ENCODE measurements at regions not wholly inside any gene's neighbourhood (a gene's known extent, or its start where the extent isn't known, plus 50 kb on each side); places are given as distances from the start of the nearest gene placed in this dataset.
"Not testable (repeated sequence)": the region's sequence is repeated elsewhere in the genome, so short reads cannot be mapped to it uniquely, and the experiment has no call there.

GRCh38 chr5:26386532-26386931 is 651.9 kb downstream of the CDH9 start:
- DNase-seq, result no peak

- DNase-seq, result not testable (repeated sequence)
These were observed 673.8 kb downstream of the CDH9 start for GRCh38 chr5:26364624-26365023.

DNA sequence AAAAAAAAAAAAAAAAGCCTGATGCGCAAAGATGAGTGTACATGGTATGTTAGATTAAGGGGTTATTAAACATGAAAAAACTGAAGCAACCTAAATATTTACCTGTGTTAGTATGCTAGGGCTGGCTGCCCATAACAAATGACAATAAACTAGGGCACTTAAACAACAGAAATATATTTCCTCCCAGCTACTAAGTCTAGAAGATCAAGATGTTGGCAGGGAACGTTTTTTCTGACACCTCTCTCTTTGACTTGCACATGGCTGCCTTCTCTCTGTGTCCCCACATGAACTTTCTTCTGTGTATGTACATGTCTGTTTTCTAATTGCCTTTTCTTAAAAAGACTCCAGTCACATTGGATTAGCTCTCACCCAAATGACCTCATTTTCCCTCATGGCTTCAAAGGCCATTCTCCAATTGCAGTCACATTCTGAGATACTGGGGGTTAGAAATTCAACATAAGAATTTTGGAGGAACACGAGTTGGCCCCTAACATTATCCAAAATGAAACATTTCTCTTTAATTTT is 694.5 kb downstream of the CDH9 start:
- no peak for DNase-seq

DNA sequence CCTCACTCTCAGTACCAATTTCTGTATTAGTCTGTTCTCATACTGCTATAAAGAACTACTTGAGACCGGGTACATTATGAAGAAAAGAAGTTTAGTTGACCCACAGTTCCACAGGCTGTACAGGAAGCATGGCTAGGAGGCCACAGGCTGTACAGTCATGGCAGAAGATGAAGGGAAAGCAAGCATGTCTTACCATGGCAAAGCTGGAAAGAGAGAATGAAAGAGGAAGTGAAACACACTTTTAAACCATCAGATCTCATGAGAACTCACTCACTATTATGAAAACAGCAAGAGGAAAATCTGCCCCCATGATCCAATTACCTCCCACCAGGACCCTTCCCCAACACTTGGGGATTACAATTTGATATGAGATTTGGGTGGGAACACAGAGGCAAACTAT is 698.8 kb downstream of the CDH9 start:
- DNase-seq, result no peak

GRCh38 chr5:26329562-26330189 is 708.7 kb downstream of the CDH9 start:
- no peak for DNase-seq

DNA sequence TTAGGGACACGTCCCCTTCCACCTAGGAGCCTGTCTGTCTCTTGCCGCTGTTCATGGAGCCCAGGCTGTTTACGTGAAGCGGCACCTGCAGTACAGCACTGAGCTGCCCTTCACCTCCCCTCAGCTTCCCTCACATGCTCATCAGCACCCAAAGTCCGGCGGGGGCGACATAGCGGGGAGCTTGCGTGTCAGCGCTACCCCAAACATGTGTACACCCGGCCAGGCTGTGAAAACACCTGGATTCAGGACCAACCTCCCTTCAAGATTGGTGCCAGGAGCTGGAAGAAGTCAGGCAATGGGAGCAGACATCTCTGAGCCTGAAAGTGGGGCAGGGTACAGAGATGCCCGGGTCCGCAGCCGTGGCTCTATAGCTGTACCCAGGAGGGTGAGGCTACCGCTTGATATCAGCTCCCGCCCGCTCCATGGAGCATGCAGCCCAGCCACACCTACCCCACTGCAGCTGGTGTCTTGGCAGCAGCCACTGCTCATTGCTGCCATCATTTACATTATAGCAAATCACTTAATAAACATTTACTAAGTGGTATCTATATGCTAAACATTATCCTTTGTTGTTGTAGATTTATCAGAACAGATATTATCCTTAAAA is 712.1 kb downstream of the CDH9 start:
- no peak for DNase-seq

DNA sequence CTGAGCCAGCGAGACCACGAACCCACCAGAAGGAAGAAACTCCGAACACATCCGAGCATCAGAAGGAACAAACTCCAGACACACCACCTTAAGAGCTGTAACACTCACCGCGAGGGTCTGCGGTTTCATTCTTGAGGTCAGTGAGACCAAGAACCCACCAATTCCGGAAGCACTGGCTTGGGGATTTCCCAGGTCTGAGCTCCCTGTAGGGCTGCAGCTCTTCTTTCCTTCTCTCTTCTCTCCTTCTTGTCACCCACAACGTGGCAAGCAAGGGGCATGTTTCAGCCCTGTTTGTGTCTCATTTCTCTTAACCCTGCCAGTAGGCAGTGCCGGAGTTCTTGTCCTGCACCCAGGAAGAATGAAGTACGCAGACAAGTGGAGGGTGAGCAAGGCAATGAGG is 713.0 kb downstream of the CDH9 start:
- not testable (repeated sequence) for DNase-seq

- not testable (repeated sequence) for DNase-seq
These were observed 714.0 kb downstream of the CDH9 start for GRCh38 chr5:26324273-26324895.

GRCh38 chr5:26323794-26324193 is 714.6 kb downstream of the CDH9 start:
- no peak for DNase-seq

DNA sequence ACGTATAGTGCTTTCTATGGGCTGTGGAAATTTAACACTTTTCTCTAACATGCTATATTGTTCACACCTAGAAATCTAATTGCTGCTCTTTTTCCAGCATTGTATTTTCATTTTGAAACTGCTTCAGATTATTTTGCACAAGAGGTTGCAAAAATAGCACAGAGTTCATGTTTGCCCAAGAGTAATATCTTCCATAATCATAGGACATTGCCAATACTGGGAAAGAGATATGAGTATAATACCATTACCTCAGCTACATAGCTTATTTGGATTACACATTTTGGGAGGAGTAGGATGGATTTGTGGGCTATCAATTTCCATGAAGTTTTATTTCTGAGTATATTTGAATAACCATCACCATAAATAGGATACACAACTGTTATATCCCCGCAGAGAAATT is 717.1 kb downstream of the CDH9 start:
- no peak for DNase-seq

GRCh38 chr5:26310415-26310814 is 728.0 kb downstream of the CDH9 start:
- no peak for DNase-seq

- DNase-seq, result no peak
These were observed 742.8 kb downstream of the CDH9 start for GRCh38 chr5:26295541-26295940.

DNA sequence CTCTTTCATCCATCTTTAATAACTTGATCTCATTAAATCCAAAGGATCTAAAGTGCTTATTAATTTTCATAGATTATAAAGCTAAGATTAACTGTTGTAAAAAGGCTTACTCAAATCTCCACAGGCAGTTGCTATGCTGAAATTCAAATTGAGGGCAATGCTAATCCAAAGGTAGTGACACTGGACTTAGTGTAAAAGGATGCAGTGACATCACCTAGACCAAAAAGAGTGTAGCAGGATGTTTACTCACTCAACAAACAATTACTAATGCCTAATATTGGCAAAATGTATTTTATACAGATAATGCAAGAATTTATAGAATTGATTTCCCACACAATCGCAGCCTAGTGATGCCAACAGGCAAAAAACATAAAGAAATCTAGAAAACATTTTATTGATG is 756.2 kb downstream of the CDH9 start:
- no peak for DNase-seq

GRCh38 chr5:26278078-26278477 is 760.3 kb downstream of the CDH9 start:
- no peak for DNase-seq

DNA sequence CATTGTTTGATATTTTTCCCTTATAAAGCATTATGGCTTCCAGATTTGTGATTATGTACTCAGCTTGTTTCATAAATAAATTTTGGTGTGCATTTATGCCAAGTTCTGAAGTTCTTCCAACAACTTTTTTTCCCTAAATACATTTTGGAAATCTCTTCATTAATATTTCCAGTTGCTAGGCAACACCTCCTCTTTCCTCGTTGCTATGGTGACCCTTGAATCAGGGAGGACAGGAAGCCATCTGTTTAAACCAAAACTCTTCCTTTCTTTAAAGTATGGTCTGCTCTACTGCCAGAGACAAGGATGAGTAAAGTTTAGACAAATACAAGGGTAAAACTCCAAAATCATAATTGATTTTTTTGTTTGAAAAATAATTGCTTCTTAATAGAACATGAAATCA is 779.3 kb downstream of the CDH9 start:
- DNase-seq, result no peak

DNA sequence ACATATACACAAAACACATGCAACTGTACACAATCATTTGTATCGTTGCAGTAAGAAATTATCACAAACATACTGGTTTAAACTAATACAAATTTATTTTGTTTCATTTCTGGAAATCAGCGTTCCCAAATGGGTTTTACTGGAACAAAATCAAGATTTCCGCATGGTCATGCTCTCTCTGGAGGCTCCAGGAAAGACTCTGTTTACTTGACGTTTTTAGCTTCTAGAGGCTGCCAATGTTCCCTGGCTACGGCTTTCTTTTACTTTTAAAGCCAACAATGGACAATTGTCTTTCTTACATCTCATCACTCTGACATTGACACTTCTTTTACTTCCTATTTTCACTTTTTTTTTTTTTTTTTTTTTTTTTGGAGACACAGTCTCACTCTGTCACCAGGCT is 793.1 kb downstream of the CDH9 start:
- DNase-seq, result no peak

DNA sequence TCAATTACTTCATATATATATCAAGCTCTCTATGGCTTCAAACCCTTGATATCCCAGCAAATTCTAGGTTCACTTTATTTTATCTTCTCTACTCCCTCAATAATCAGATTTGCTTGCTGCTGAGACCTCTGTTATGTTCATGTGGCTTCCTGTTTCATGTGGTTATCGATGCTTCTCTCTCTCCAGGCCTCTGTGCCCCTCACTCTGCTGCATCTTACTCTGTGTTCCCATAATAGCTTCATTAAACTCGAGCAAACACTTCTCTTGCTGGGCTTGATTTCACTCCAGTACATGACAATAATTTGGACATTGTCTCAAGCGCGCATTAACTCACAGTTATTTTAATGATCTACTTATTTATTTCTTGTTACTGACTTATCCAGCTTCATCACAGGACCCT is 798.8 kb downstream of the CDH9 start:
- DNase-seq, result no peak

DNA sequence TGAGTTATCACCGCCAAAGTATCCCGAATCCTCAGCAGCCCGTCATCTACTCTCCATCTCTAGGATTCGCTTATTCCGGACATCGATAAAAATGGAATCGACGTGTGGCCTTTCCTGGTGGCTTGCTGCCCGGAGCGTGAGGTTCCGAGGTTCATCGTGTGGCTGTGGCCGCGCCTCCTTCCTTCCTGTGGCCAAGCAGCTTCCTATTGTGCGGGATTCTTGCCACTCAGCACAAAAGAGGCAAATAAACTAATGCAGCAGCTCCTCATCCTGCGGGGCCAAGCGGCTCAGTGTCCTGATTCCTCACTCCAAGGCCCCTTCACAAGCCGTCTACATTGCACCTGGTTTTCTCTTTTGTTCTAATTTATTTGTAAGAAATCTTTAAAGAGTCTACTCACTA is 800.9 kb downstream of the CDH9 start:
- DNase-seq, result no peak

GRCh38 chr5:26236936-26237335 is 801.5 kb downstream of the CDH9 start:
- no peak for DNase-seq

DNA sequence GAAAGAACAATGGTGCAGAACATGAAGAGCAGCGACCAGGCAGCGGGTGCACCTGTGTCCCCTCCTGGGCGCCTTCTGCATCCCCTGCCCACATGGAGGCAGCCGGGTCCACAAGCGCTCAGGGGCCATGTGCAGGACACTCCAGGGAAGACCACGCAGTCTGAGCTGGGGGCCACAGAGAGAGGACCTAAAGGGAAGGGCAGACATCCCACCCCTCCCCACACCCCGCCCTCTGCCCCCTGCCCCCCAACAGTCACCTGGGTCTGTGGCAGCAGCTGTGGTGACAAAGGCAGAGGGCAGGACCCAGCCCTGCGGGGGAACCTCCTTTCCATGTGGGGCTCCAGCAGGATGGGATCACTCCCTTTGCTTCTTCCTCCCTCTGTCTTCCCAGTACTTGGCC is 805.7 kb downstream of the CDH9 start:
- no peak for DNase-seq

DNA sequence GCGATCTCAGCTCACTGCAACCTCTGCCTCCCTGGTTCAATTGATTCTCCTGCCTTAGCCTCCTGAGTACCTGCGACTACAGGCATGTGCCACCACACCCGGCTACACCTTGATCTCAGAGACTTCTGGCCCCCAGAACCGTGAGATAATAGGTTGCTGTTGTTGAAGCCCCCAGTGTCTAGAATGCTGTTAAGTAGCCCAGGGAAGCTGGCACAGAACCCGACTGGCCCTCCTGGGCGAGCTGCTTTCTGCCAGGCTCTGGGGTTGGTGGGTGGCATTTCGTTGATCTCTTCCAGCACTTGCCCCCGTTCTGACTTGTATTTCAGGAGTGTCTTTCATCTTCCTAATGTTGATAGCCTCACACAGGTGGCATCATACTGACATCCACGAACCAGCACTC is 807.1 kb downstream of the CDH9 start:
- no peak for DNase-seq

DNA sequence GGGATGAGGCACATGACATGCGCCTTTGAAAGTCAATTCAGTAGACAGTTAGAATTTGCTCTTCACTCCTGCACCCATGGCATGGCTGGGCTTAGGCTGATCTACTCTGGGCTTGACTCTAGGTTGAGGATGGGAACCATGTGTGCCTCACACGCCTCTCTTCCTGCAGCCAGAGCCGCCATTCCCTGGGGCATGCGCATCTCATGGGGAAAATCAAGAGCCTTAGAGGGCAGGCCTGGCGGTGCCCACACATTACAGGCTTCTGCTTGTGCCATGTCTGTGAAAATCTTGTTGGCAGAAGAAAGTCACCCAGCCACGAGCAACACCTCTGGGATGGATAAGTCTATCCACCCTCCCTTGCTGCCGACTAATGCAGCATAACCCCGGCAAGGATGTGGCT is 808.5 kb downstream of the CDH9 start:
- no peak for DNase-seq

- DNase-seq, result no peak
These were observed 811.1 kb downstream of the CDH9 start for GRCh38 chr5:26227245-26227644.

- DNase-seq, result no peak
These were observed 833.3 kb downstream of the CDH9 start for GRCh38 chr5:26205121-26205520.

DNA sequence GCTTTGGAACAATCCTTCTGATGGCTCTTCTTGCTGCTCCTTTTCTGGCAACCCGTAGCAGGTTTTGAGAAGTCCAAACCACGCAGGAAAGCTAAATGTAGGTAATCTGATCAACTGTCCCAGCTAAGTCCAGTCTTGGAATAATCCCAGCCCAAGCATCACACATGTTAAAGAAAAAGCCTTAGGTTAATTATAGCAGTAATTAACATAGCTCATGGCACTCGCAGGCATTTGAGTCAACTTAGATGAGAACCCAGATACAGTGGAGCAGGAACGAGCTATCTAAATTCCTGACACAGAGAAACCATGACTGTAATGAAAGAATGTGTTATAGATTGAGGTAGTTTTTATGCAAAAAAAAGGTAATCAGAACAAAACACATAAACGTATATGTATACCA is 844.8 kb downstream of the CDH9 start:
- no peak for DNase-seq

Data from fibroblast of skin of right quadriceps (primary cell).